IMR-90 (cell line): ENCODE measurements at regions not wholly inside any gene's neighbourhood (a gene's known extent, or its start where the extent isn't known, plus 50 kb on each side); places are given as distances from the start of the nearest gene placed in this dataset.

Experiments
- CEBPB ChIP-seq: IDR thresholded peaks from 2 replicates; pipeline ENCODE4 v1.6.1; 2012; ENCODE audit warnings: low read depth, low read length, improper control_type of control experiment
- MAFK ChIP-seq: IDR thresholded peaks from 2 replicates; pipeline ENCODE4 v1.6.1; 2012; ENCODE audit warnings: low read depth, low read length, improper control_type of control experiment
- MAZ ChIP-seq: IDR thresholded peaks from 2 replicates; pipeline ENCODE4 v1.6.1; 2012; ENCODE audit warnings: low read depth, mild to moderate bottlenecking, low read length, improper control_type of control experiment, moderate library complexity, borderline replicate concordance
- POLR2A ChIP-seq: IDR thresholded peaks from 2 replicates; pipeline ENCODE4 v1.6.1; 2012; ENCODE audit warnings: mild to moderate bottlenecking, low read depth, low read length
- RAD21 ChIP-seq: IDR thresholded peaks from 2 replicates; pipeline ENCODE4 v1.6.1; 2012; ENCODE audit warnings: low read length, improper control_type of control experiment
- SMC3 ChIP-seq: fragments of 150-350 bp; IDR thresholded peaks from 2 replicates; pipeline ENCODE4 v1.6.1; 2016; ENCODE audit warnings: low read depth, mild to moderate bottlenecking, antibody characterized with exemption, low read length, moderate library complexity
- TF ChIP-seq, protein P1 (sequence below): conservative IDR thresholded peaks from 2 replicates; pipeline ENCODE4 v1.5.1; 2012; ENCODE audit warnings: mild to moderate bottlenecking, low read depth, low read length, improper control_type of control experiment

DNA sequence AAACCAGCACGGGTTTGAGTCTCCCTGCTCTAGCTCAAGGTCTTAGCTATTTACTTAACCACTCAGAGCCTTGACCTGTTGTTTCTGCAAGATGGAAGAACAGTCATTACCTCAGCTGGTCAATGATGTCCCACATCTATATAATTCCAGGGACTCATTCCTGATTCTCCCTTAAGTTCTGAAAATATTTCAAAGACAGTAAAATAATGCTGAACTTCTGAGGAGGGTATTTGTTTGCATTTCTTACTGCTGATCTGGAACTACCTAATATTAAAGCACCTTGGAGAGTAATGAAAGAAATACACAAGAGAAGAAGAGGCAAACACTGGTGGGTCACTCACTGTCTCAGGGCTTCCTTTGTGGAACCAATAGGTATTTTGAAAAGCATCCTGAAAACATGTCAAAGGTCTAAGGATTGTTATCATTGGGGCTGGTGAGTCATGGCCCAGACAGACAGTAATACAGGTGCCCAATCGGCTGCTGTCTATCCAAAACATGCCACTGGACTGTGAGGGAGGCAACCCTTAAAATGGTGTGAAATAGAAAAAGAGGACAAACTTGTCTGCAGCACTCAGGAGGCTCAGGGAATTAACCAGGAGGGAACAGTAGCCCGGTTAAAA lies 88.7 kb upstream of the EGLN3 start:
- no peak for TF ChIP-seq SMC3
- TF ChIP-seq, protein P1, sequence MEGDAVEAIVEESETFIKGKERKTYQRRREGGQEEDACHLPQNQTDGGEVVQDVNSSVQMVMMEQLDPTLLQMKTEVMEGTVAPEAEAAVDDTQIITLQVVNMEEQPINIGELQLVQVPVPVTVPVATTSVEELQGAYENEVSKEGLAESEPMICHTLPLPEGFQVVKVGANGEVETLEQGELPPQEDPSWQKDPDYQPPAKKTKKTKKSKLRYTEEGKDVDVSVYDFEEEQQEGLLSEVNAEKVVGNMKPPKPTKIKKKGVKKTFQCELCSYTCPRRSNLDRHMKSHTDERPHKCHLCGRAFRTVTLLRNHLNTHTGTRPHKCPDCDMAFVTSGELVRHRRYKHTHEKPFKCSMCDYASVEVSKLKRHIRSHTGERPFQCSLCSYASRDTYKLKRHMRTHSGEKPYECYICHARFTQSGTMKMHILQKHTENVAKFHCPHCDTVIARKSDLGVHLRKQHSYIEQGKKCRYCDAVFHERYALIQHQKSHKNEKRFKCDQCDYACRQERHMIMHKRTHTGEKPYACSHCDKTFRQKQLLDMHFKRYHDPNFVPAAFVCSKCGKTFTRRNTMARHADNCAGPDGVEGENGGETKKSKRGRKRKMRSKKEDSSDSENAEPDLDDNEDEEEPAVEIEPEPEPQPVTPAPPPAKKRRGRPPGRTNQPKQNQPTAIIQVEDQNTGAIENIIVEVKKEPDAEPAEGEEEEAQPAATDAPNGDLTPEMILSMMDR: no peak
- no peak for TF ChIP-seq MAZ
- TF ChIP-seq RAD21: no peak
- no peak for TF ChIP-seq MAFK
- TF ChIP-seq POLR2A: no peak
- TF ChIP-seq CEBPB: no peak
